Smooth muscle cell (in vitro differentiated cells): ENCODE measurements at regions not wholly inside any gene's neighbourhood (a gene's known extent, or its start where the extent isn't known, plus 50 kb on each side); places are given as distances from the start of the nearest gene placed in this dataset.

Source experiments
- DNase-seq: peaks from one replicate; lab custom pipeline; 2025; ENCODE audit not compliant: unreplicated experiment; lab: John Stamatoyannopoulos, UW
- H2AFZ ChIP-seq: fragments of 200-600 bp; sonication (generic); 2 replicates; pipeline ENCODE4 v1.6.0; 2016; ENCODE audit warnings: antibody characterized with exemption, low read depth, mild to moderate bottlenecking
- H3F3A ChIP-seq: fragments of 200-600 bp; sonication (generic); 2 replicates; pipeline ENCODE4 v1.6.0; 2017; ENCODE audit warnings: antibody characterized with exemption, low read depth
- H3K27ac ChIP-seq: fragments of 200-600 bp; sonication (generic); 2 replicates; pipeline ENCODE4 v1.5.1; 2016; ENCODE audit warnings: low read depth, mild to moderate bottlenecking
- H3K27me3 ChIP-seq: fragments of 200-600 bp; sonication (generic); 2 replicates; pipeline ENCODE4 v1.6.1; 2016; ENCODE audit warnings: low read depth, mild to moderate bottlenecking
- H3K36me3 ChIP-seq: fragments of 200-600 bp; sonication (generic); 2 replicates; pipeline ENCODE4 v1.5.1; 2016; ENCODE audit warnings: low read depth
- H3K4me1 ChIP-seq: fragments of 200-600 bp; sonication (generic); 2 replicates; pipeline ENCODE4 v1.5.1; 2016; ENCODE audit warnings: low read depth
- H3K4me2 ChIP-seq: fragments of 200-600 bp; sonication (generic); 2 replicates; pipeline ENCODE4 v1.6.0; 2016; ENCODE audit warnings: mild to moderate bottlenecking
- H3K4me3 ChIP-seq: fragments of 200-600 bp; sonication (generic); 2 replicates; pipeline ENCODE4 v1.5.1; 2016; ENCODE audit warnings: mild to moderate bottlenecking
- H3K79me2 ChIP-seq: fragments of 200-600 bp; sonication (generic); 2 replicates; pipeline ENCODE4 v1.6.0; 2016; ENCODE audit warnings: low read depth, mild to moderate bottlenecking
- H3K9ac ChIP-seq: fragments of 200-600 bp; sonication (generic); 2 replicates; pipeline ENCODE4 v1.6.0; 2016; ENCODE audit warnings: low read depth
- H3K9me3 ChIP-seq: fragments of 200-600 bp; sonication (generic); replicated peaks from 2 replicates; pipeline ENCODE4 v1.5.1; 2016; ENCODE audit warnings: low read depth
- H4K20me1 ChIP-seq: fragments of 200-600 bp; sonication (generic); 2 replicates; pipeline ENCODE4 v1.6.0; 2016; ENCODE audit warnings: low read depth
- WGBS: methylation state at CpG from one replicate; pipeline ENCODE4 v1.1.7; 2016; ENCODE audit warnings: low lambda C conversion rate; 5-methylcytosine and 5-hydroxymethylcytosine counted together
- TF ChIP-seq, protein P1 (sequence below): fragments of 200-600 bp; sonication (generic); IDR thresholded peaks from 2 replicates; pipeline ENCODE4 v1.5.1; 2017; ENCODE audit warnings: borderline replicate concordance, mild to moderate bottlenecking, antibody characterized with exemption; ENCODE audit not compliant: insufficient read depth, poor library complexity, severe bottlenecking

DNA sequence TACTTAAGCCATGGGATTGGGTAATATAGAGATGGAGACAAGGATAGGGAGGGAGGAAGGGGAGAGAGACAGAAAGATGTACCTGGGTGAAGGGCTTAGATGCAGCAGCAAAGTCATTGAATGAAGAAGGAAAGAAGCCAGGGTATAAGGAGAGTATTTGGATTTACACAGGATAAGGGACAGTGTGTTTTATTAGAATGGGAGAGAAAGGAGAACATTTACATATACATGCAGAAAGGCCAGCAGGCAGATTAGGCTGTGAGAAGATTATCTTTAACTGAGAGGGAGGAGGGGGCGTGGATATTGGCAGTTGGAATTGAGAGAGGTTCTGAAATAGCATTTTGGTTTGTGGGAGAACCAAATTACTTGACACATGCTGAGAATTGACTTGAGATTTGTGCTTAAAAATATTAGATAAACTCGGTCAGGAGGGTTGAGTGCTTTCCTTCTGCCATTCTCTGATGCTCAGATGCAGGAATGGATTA, 161.5 kb upstream of the ZNF804B start:
- TF ChIP-seq, protein P1, sequence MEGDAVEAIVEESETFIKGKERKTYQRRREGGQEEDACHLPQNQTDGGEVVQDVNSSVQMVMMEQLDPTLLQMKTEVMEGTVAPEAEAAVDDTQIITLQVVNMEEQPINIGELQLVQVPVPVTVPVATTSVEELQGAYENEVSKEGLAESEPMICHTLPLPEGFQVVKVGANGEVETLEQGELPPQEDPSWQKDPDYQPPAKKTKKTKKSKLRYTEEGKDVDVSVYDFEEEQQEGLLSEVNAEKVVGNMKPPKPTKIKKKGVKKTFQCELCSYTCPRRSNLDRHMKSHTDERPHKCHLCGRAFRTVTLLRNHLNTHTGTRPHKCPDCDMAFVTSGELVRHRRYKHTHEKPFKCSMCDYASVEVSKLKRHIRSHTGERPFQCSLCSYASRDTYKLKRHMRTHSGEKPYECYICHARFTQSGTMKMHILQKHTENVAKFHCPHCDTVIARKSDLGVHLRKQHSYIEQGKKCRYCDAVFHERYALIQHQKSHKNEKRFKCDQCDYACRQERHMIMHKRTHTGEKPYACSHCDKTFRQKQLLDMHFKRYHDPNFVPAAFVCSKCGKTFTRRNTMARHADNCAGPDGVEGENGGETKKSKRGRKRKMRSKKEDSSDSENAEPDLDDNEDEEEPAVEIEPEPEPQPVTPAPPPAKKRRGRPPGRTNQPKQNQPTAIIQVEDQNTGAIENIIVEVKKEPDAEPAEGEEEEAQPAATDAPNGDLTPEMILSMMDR, result no peak
- Histone ChIP-seq H3K27ac (no peak overlapping the region), H3K4me3 (no peak overlapping the region), H3K27me3 (no peaks in the 10 kb centered on the region), H2AFZ (no peak overlapping the region), H3K9ac (no peak overlapping the region), H3K9me3 (no peaks in the 10 kb centered on the region), H3K79me2 (no peaks in the 10 kb centered on the region), H4K20me1 (no peaks in the 10 kb centered on the region), H3K4me1 (peaks cover 6% of the 10 kb centered on the region), H3K4me2 (no peak overlapping the region), H3K36me3 (no peaks in the 10 kb centered on the region), H3F3A (no peaks in the 10 kb centered on the region)
- 76% methylated on average over 2 of the region's 2 CpGs for WGBS
- DNase-seq, result no peak

DNA sequence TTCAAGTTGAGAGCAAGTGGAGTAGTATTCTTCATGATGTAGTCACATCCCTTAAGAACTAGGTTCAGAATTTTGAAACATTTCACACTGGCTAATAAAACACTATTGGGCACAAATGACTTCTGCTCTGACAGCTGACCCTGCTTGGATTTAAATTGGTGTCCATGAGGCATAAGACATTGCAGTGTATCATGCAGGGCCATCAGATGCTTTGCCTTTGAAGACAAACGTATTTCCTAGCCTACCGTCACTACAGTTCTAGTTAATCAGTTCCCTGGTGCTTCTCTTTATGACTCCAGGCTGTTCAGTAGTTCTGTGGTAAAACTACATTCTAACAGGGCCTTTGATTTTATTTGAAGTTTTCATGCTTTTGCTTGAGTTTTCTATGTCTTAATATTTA, 168.5 kb upstream of the ZNF804B start:
- TF ChIP-seq, protein P1, result no peak
- Histone ChIP-seq H3K9ac (no peak overlapping the region), H2AFZ (no peak overlapping the region), H3K27ac (no peak overlapping the region), H3K79me2 (no peaks in the 10 kb centered on the region), H3K27me3 (no peaks in the 10 kb centered on the region), H4K20me1 (no peaks in the 10 kb centered on the region), H3K36me3 (no peaks in the 10 kb centered on the region), H3K4me1 (no peaks in the 10 kb centered on the region), H3K4me3 (no peak overlapping the region), H3K4me2 (no peak overlapping the region), H3F3A (no peaks in the 10 kb centered on the region), H3K9me3 (no peaks in the 10 kb centered on the region)
- WGBS, result 93% methylated on average over 2 of the region's 2 CpGs
- DNase-seq, result no peak

DNA sequence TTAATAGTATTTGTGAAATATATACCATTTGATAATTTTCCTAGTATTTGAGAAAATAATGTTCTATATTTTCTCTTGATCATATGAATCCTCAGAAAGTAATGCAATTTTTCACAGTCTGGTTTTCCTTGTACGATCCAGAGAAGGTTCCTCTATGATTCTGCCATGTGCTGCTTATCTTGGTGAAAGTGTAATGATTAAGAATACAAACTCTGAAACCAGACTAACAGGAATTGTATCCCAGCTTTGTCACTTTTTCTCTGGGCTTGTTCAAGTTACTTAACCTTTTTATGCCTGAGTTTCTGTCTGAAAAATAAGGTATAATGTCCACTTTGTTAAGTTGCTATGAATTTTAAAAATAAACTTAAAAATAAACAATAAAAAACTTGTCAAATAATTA, 169.6 kb upstream of the ZNF804B start:
- Histone ChIP-seq H3K4me2 (no peak overlapping the region), H3F3A (no peaks in the 10 kb centered on the region), H3K27me3 (no peaks in the 10 kb centered on the region), H3K79me2 (no peaks in the 10 kb centered on the region), H3K4me1 (no peaks in the 10 kb centered on the region), H4K20me1 (no peaks in the 10 kb centered on the region), H3K9ac (no peak overlapping the region), H3K4me3 (no peak overlapping the region), H3K36me3 (no peaks in the 10 kb centered on the region), H3K9me3 (no peaks in the 10 kb centered on the region), H3K27ac (no peak overlapping the region), H2AFZ (no peak overlapping the region)
- TF ChIP-seq, protein P1, result no peak
- DNase-seq, result no peak
- 82% methylated on average over 1 of the region's 1 CpG for WGBS

DNA sequence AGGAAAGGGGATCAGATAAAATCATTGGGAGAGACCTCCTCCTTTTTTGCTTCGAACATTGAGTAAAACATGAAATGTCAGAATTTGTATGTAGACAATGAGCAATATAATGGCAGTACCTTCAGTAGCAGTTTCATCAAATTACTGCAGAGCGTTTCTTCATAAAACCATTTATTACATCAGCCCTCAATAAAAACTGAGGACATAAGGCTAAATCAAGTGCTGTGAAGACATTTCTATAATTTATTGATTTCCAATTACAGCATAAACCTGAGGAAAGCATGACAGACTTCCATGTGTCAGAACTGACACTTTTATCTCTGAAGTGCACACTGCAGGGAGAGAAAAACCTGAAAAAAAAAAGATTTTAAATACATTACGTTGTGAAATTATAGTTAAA, 172.6 kb upstream of the ZNF804B start:
- H3F3A ChIP-seq, result no peaks in the 10 kb centered on the region
- H3K27me3 ChIP-seq, result no peaks in the 10 kb centered on the region
- DNase-seq, result no peak
- H3K27ac ChIP-seq, result no peak overlapping the region
- no peak overlapping the region for H3K9ac ChIP-seq
- H4K20me1 ChIP-seq, result no peaks in the 10 kb centered on the region
- no peak overlapping the region for H3K4me2 ChIP-seq
- 87% methylated on average over 3 of the region's 3 CpGs for WGBS
- no peaks in the 10 kb centered on the region for H3K36me3 ChIP-seq
- no peaks in the 10 kb centered on the region for H3K79me2 ChIP-seq
- TF ChIP-seq, protein P1, result no peak
- H3K4me3 ChIP-seq, result no peak overlapping the region
- H3K9me3 ChIP-seq, result no peaks in the 10 kb centered on the region
- no peak overlapping the region for H2AFZ ChIP-seq
- no peaks in the 10 kb centered on the region for H3K4me1 ChIP-seq
